CD4-positive, alpha-beta memory T cell (primary cell): ENCODE measurements at regions not wholly inside any gene's neighbourhood (a gene's known extent, or its start where the extent isn't known, plus 50 kb on each side); places are given as distances from the start of the nearest gene placed in this dataset.

Source experiments
- CTCF ChIA-PET: fragments of 350-600 bp; sonication (Branson Sonifier 250); formaldehyde crosslinking; loops from one replicate; lab custom pipeline; 2021; ENCODE audit warnings: inconsistent platforms; ENCODE audit not compliant: partially characterized antibody; lab: Charles Lee
- POLR2A ChIA-PET: fragments of 350-600 bp; sonication (Branson Sonifier 250); formaldehyde crosslinking; loops from one replicate; lab custom pipeline; 2021; ENCODE audit not compliant: partially characterized antibody; lab: Charles Lee
- DNase-seq, 5 donors: peaks; one replicate each; pipeline versions ENCODE4 v3.0.0 to v3.0.0-alpha.2; 2020 to 2022; ENCODE audit warnings: mixed read lengths in 1 of 5
- H3K27ac ChIP-seq: one replicate; pipeline ENCODE4 v1.7.0; 2013; ENCODE audit warnings: low read depth, low read length
- H3K27me3 ChIP-seq: 2 replicates; pipeline ENCODE4 v1.7.0; 2013; ENCODE audit warnings: mild to moderate bottlenecking, low read length, moderate library complexity; ENCODE audit not compliant: insufficient read depth
- H3K36me3 ChIP-seq: 2 replicates; pipeline ENCODE4 v1.7.0; 2013; ENCODE audit warnings: mild to moderate bottlenecking, low read length, moderate library complexity; ENCODE audit not compliant: insufficient read depth
- H3K4me1 ChIP-seq: 2 replicates; pipeline ENCODE4 v1.7.0; 2013; ENCODE audit warnings: mild to moderate bottlenecking, low read length, moderate library complexity; ENCODE audit not compliant: insufficient read depth
- H3K4me3 ChIP-seq, 2 donors: one replicate each; pipeline ENCODE4 v1.7.0; 2013; ENCODE audit warnings: low read length in 2 of 2, mild to moderate bottlenecking in 1 of 2
- H3K9me3 ChIP-seq, 2 donors: one replicate each; pipeline ENCODE4 v1.7.0; 2013; ENCODE audit warnings: low read length in 2 of 2, control low read depth in 1 of 2; ENCODE audit not compliant: control insufficient read depth in 1 of 2
- H3K27ac Mint-ChIP-seq, 7 donors: one replicate each; pipeline ENCODE4 v1.8.0; 2020 to 2021; ENCODE audit warnings: mixed read lengths in 7 of 7, mild to moderate bottlenecking in 6 of 7, inconsistent platforms in 3 of 7, moderate library complexity in 3 of 7
- H3K27me3 Mint-ChIP-seq, 2 donors: one replicate each; pipeline ENCODE4 v1.8.0; 2020 to 2021; ENCODE audit warnings: mixed read lengths in 2 of 2
- H3K36me3 Mint-ChIP-seq, 2 donors: one replicate each; pipeline ENCODE4 v1.8.0; 2020 to 2021; ENCODE audit warnings: mixed read lengths in 2 of 2, inconsistent platforms in 1 of 2, mild to moderate bottlenecking in 1 of 2
- H3K4me1 Mint-ChIP-seq, 4 donors: one replicate each; pipeline ENCODE4 v1.8.0; 2020 to 2021; ENCODE audit warnings: mixed read lengths in 4 of 4, mild to moderate bottlenecking in 1 of 4
- H3K4me3 Mint-ChIP-seq, 8 donors: one replicate each; pipeline ENCODE4 v1.8.0; 2020 to 2021; ENCODE audit warnings: mixed read lengths in 8 of 8, mild to moderate bottlenecking in 7 of 8, moderate library complexity in 6 of 8, inconsistent platforms in 3 of 8
- H3K9me3 Mint-ChIP-seq, 8 donors: one replicate each; pipeline ENCODE4 v1.8.0; 2020 to 2021; ENCODE audit warnings: mixed read lengths in 8 of 8, mild to moderate bottlenecking in 5 of 8, inconsistent platforms in 3 of 8, moderate library complexity in 1 of 8
- intact Hi-C: fragments of 100-400 bp; cut with micrococcal nuclease; formaldehyde crosslinking; loops from one replicate; pipeline ENCODE4 v1.15.1; 2023

DNA sequence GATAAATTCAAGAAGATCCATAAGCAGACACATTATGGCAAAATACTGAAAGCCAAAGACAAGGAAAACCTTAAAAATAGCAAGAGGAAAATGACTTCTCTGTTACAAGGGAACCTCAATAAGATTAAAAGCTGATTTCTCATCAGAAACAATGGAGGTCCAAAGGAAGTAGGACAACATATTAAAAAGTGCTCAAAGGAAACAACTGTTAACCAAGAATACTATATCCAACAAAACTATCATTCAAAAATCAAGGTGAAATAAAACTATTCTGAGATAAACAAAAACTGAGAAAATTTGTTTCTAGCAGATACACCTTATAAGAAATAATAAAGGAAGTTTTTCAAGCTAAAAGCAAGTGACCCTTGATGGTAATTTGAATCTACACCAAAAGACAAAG, 314.7 kb upstream of the ROPN1 start:
- intact Hi-C loops: no loop called here
- Mint-ChIP-seq H3K27ac (no peak overlapping the region), H3K9me3 (peaks cover 3 to 34% (median 26%) of the 10 kb centered on the region in 8 donors), H3K27me3 (peaks cover 0 to 4% of the 10 kb centered on the region in 2 donors), H3K36me3 (peaks cover 0 to 3% of the 10 kb centered on the region in 2 donors), H3K4me1 (no peaks in the 10 kb centered on the region), H3K4me3 (no peak overlapping the region)
- Histone ChIP-seq H3K27me3 (no peaks in the 10 kb centered on the region), H3K4me1 (no peaks in the 10 kb centered on the region), H3K36me3 (no peaks in the 10 kb centered on the region), H3K27ac (no peak overlapping the region), H3K4me3 (no peak overlapping the region), H3K9me3 (no peaks in the 10 kb centered on the region)
- ChIA-PET CTCF (no interaction called here), POLR2A (no interaction called here)
- DNase-seq: no peak

DNA sequence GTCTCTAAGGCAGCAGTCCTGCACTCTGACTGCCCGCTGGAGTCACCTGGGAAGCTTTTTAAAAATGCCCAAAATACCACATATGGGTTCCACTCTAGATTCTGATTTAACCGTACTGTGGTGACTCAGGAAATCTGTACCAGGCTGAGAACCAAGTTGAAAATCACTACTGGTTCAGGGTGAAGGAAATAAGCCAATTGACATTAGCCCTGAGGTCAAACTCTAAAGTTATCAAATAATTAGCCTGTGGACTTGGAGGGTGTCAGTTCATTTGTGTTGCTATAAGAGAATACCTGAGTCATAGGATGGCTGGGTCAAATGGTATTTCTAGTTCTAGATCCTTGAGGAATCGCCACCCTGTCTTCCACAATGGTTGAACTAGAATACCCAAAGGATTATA, 321.7 kb upstream of the ROPN1 start:
- H3K9me3 Mint-ChIP-seq: peaks cover 0 to 3% (median 0%) of the 10 kb centered on the region in 8 donors
- Histone ChIP-seq H3K27ac (no peak overlapping the region), H3K9me3 (no peaks in the 10 kb centered on the region), H3K4me3 (no peak overlapping the region), H3K36me3 (no peaks in the 10 kb centered on the region), H3K27me3 (no peaks in the 10 kb centered on the region), H3K4me1 (no peaks in the 10 kb centered on the region)
- ChIA-PET CTCF (no interaction called here), POLR2A (no interaction called here)
- H3K36me3 Mint-ChIP-seq: no peaks in the 10 kb centered on the region
- DNase-seq: no peak
- intact Hi-C loops: no loop called here
- no peaks in the 10 kb centered on the region for H3K4me1 Mint-ChIP-seq
- no peak overlapping the region for H3K27ac Mint-ChIP-seq
- H3K27me3 Mint-ChIP-seq: no peaks in the 10 kb centered on the region
- no peak overlapping the region for H3K4me3 Mint-ChIP-seq

DNA sequence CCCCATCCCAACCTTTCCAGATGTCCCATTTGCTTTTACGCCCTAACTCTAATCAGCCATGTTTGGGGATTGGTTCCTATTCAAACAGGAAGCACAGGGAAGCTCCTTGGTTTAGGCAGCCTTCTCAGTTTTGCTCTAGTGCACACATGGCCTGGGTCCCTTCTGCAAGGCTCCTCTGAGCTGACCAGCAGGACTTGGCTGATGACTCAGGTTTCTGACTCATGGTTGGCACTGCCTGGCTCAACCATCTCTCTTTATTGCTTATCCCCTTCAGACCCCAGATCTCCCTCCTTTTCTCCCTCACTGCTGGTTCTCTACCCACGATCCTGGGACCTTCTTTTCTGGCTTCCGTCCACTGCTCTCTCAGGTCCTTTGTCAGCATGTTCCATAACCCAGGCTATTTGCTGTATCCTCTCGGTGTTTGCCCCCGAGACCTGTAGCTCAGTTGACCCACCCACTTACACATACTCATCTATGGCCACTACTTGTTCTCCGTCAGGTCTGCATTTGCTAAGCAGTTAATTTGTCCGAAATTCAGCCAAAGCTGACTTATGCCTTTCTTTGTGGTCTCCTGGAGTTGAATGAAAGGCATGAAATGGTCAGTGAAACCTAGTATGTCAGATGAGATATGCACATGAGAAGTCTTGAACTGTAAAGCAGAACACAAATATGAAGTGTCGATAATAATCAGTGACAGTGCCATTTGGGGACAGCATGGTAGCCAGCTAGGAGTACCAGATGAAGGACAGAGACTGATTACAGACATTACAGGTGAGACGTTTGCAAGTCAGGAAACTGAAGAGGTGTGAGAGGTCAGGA, 323.5 kb upstream of the ROPN1 start:
- H3K9me3 Mint-ChIP-seq: peaks cover 0 to 3% (median 0%) of the 10 kb centered on the region in 8 donors
- H3K36me3 ChIP-seq: no peaks in the 10 kb centered on the region
- POLR2A ChIA-PET: no interaction called here
- no peaks in the 10 kb centered on the region for H3K27me3 Mint-ChIP-seq
- intact Hi-C loops: no loop called here
- no peaks in the 10 kb centered on the region for H3K9me3 ChIP-seq
- CTCF ChIA-PET: no interaction called here
- H3K4me3 Mint-ChIP-seq: no peak overlapping the region
- no peaks in the 10 kb centered on the region for H3K4me1 Mint-ChIP-seq
- H3K4me1 ChIP-seq: no peaks in the 10 kb centered on the region
- H3K4me3 ChIP-seq: no peak overlapping the region
- no peak overlapping the region for H3K27ac Mint-ChIP-seq
- H3K36me3 Mint-ChIP-seq: no peaks in the 10 kb centered on the region
- no peak overlapping the region for H3K27ac ChIP-seq
- DNase-seq: no peak
- no peaks in the 10 kb centered on the region for H3K27me3 ChIP-seq

DNA sequence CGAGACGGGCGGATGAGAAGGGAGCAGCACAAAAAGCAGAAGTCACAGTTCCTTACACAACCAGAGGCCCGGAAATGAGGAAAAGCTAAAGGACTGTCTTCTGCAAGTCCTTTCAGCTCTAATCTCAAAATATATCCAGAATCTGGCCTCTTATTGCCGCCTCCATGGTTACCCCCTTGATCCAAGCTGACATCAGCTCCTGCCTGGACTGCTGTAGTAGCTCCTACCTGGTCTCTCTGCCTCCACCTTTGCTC, 324.0 kb upstream of the ROPN1 start:
- CTCF ChIA-PET: no interaction called here
- Mint-ChIP-seq H3K4me3 (no peak overlapping the region), H3K27ac (no peak overlapping the region), H3K36me3 (no peaks in the 10 kb centered on the region), H3K27me3 (no peaks in the 10 kb centered on the region), H3K9me3 (peaks cover 0 to 3% (median 0%) of the 10 kb centered on the region in 8 donors), H3K4me1 (no peaks in the 10 kb centered on the region)
- POLR2A ChIA-PET: no interaction called here
- Histone ChIP-seq H3K27ac (no peak overlapping the region), H3K36me3 (no peaks in the 10 kb centered on the region), H3K4me3 (no peak overlapping the region), H3K27me3 (no peaks in the 10 kb centered on the region), H3K4me1 (no peaks in the 10 kb centered on the region), H3K9me3 (no peaks in the 10 kb centered on the region)
- intact Hi-C loops: no loop called here
- DNase-seq: no peak

DNA sequence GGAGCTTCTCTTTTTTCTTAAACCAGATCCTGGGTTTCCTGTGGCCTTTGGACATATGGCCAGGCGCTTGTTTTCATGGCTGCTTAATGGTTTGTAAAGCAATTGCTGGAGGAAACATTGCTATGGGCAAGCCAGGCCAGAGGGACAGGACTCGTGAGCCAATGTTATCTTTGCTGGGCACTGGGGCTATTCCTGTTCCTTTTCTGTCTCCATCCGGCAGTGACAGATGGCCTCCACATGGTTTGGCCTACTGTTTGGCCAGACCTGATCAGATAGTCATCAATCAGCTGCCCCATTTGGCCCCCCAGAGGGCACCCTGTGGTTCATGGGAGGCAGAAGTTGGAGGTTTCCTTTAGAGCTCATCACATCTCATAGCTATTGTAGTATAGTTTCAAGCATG, 326.1 kb upstream of the ROPN1 start:
- Mint-ChIP-seq H3K4me1 (no peaks in the 10 kb centered on the region), H3K27ac (no peak overlapping the region), H3K27me3 (peaks cover 0 to 2% of the 10 kb centered on the region in 2 donors), H3K36me3 (no peaks in the 10 kb centered on the region), H3K9me3 (peaks cover 0 to 3% (median 0%) of the 10 kb centered on the region in 8 donors), H3K4me3 (no peak overlapping the region)
- DNase-seq: no peak
- ChIA-PET POLR2A (no interaction called here), CTCF (interaction anchor here (0.7 to 1.3 kb wide), 2 partner anchors 18 to 158 kb away, joined by 3 read pairs; no protein-coding TSS in a partner anchor)
- Histone ChIP-seq H3K27me3 (no peaks in the 10 kb centered on the region), H3K4me3 (no peak overlapping the region), H3K27ac (no peak overlapping the region), H3K4me1 (no peaks in the 10 kb centered on the region), H3K36me3 (no peaks in the 10 kb centered on the region), H3K9me3 (no peaks in the 10 kb centered on the region)
- intact Hi-C loops: no loop called here

DNA sequence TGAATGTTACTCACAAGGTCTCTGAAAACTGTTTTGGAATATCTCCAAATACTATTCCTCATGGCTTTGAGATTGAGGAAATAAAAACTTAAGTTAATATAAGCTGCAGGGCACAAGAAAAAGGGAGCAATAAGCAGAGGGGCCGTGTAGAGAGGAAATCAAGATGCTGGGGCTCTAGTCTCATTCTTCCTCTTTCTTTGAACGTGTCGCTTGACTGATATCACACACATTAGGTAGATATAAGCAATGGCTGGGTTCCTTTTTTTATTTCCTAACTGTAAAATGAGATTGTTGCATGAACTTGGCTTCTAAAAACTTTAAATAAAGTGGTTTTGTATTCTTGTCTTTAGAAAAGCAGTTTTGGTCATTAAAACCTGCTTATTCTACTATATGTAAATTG, 326.7 kb upstream of the ROPN1 start:
- no peaks in the 10 kb centered on the region for H3K27me3 ChIP-seq
- no peak for DNase-seq
- H3K9me3 Mint-ChIP-seq: peaks cover 0 to 3% (median 0%) of the 10 kb centered on the region in 8 donors
- intact Hi-C loops: no loop called here
- H3K27ac ChIP-seq: no peak overlapping the region
- no peaks in the 10 kb centered on the region for H3K36me3 Mint-ChIP-seq
- H3K4me3 ChIP-seq: no peak overlapping the region
- H3K4me1 ChIP-seq: no peaks in the 10 kb centered on the region
- H3K36me3 ChIP-seq: no peaks in the 10 kb centered on the region
- CTCF ChIA-PET: interaction anchor here (1.3 kb wide), 1 partner anchor 19 kb away, joined by 3 read pairs; no protein-coding TSS in a partner anchor
- no peaks in the 10 kb centered on the region for H3K9me3 ChIP-seq
- H3K27me3 Mint-ChIP-seq: peaks cover 0 to 2% of the 10 kb centered on the region in 2 donors
- H3K4me3 Mint-ChIP-seq: no peak overlapping the region
- H3K27ac Mint-ChIP-seq: no peak overlapping the region
- POLR2A ChIA-PET: no interaction called here
- no peaks in the 10 kb centered on the region for H3K4me1 Mint-ChIP-seq

DNA sequence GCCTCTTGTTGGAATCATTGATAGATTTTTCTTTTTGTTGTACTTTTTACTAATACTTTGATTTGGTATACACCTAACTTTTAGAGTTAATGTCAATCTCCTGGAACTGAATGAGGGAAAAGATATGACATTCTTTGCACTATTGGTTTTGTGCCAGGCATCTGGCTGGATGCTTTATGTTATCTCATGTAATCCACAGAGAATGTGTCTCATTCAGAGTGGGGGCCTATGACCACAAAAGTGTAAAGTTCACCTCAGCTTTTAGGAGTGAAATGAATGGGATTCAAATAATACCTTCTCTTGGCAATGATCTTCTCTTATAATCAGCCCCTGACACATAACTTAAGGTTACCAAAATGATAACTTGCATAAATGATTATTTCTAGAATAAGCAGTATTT, 329.1 kb upstream of the ROPN1 start:
- Mint-ChIP-seq H3K27me3 (peaks cover 0 to 2% of the 10 kb centered on the region in 2 donors), H3K4me1 (no peaks in the 10 kb centered on the region), H3K9me3 (peaks cover 0 to 3% (median 0%) of the 10 kb centered on the region in 8 donors), H3K36me3 (no peaks in the 10 kb centered on the region), H3K27ac (no peak overlapping the region), H3K4me3 (no peak overlapping the region)
- H3K27ac ChIP-seq: no peak overlapping the region
- CTCF ChIA-PET: no interaction called here
- DNase-seq: no peak
- intact Hi-C loops: no loop called here
- H3K9me3 ChIP-seq: no peaks in the 10 kb centered on the region
- H3K4me1 ChIP-seq: no peaks in the 10 kb centered on the region
- H3K27me3 ChIP-seq: no peaks in the 10 kb centered on the region
- H3K36me3 ChIP-seq: no peaks in the 10 kb centered on the region
- no peak overlapping the region for H3K4me3 ChIP-seq
- POLR2A ChIA-PET: no interaction called here
